ENCODE measurements at regions not wholly inside any gene's neighbourhood (a gene's known extent, or its start where the extent isn't known, plus 50 kb on each side); places are given as distances from the start of the nearest gene placed in this dataset.

DNA sequence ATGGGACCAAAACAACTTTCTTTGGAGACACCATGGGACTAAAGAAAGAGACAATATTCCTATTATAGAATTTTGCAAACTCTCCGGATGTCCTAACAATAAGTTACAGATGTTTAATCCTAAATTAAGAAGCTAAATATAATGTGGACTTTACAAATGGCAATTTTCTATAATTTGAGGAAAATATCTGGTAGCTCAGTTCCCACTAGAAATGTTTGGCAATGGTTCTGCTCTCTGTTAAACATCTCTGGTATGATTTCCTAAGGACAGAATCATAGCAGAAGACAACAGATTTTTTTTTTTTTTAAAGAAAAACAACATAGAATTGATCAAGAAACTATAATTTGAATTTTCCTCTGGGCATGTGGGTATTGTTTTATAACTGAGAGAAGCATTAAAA, 232.8 kb downstream of the ENC1 start:
- no peak overlapping the region for H3K4me3 Mint-ChIP-seq
- peaks cover 13% of the 10 kb centered on the region for H3K27me3 Mint-ChIP-seq (ENCODE audit: low read depth)
- H3K4me1 Mint-ChIP-seq (ENCODE audit: low read depth): no peaks in the 10 kb centered on the region
- H3K9me3 Mint-ChIP-seq: no peaks in the 10 kb centered on the region
- H3K27ac Mint-ChIP-seq: no peak overlapping the region
- H3K36me3 Mint-ChIP-seq (ENCODE audit: low read depth): no peaks in the 10 kb centered on the region

DNA sequence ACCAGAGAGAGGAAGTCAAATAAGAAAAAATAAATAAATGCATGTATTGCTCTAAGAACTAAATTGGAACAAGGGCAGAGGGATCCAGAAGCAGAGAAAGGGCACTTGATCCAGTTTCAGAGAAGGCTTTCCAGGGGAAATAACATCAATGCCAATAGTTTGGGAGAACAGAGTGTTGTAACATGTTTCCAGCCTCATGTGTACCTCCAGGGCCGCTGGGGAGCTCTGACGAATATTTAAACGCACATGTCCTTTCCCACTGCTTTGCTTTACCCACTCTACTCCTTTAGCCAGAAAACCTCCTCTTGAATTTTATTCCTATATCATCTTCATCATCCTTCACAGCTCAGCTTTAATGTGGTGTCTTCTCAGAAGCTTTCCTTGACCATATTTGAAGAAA, 233.7 kb downstream of the ENC1 start:
- Mint-ChIP-seq H3K36me3 (ENCODE audit: low read depth) (no peaks in the 10 kb centered on the region), H3K9me3 (no peaks in the 10 kb centered on the region), H3K4me3 (no peak overlapping the region), H3K4me1 (ENCODE audit: low read depth) (no peaks in the 10 kb centered on the region), H3K27me3 (ENCODE audit: low read depth) (peaks cover 13% of the 10 kb centered on the region), H3K27ac (no peak overlapping the region)

DNA sequence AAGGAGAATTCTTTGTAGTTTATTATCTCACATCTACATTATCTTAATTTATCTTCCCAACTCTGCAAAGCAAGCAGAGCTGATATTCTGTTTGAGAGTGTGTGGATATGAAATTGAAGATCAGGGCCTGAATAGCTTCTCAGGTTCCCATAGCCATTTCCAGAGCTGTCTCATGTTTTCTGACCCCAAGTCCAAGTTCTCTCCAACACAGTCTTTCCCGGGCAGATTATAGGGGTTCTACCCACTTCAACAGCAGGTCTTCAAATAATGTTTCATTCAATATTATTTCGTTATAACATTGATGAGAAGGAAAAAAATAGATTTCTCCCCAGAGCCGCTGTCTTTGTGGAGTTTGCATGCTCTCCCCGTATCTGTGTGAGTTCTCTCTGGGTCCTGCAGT, 234.9 kb downstream of the ENC1 start:
- Mint-ChIP-seq H3K36me3 (ENCODE audit: low read depth) (no peaks in the 10 kb centered on the region), H3K4me3 (no peak overlapping the region), H3K4me1 (ENCODE audit: low read depth) (no peaks in the 10 kb centered on the region), H3K27ac (no peak overlapping the region), H3K9me3 (no peaks in the 10 kb centered on the region), H3K27me3 (ENCODE audit: low read depth) (peaks cover 6% of the 10 kb centered on the region)

DNA sequence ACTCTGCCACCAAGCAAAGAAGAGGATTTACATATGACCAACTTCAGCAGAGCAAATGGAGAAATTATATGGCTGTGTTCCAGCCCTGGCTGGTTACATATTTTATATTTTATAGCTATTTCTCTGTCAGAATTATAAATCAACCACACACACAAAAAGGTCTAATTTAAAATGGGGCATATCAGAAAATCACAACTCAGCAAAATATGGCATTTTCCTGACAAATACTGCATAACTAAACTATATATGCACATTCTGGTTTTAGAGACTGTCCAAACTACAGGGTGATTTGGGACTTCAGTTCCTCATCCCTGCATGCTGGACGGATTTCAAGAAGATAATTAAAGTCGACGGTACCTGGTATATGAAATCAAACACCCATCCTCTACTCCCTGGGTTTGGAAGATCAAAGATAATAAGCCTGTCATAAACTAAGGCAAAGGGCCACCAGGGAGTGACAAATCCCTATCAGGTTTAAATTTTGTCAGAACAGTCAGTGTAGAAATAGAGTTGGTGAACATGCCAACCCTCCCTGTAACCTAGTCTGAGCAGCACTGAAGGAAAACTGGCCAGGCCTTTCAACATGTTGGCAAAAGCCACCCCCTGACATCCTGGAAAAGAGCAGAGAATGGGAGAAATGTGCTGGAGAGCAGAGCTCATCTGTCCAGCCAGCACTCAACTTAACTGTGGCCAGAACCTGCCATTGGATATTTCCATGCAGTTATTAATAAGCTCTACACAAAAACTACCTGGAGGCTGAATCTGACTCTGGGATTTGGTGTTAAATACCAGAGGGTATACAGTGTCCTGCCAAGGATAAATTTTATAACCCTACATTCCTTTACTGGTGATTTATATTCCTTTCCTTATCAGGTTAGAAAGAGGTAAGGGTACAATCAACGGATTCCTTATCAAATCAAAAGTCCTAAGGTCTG, 235.7 kb downstream of the ENC1 start:
- H3K9me3 Mint-ChIP-seq: no peaks in the 10 kb centered on the region
- no peak overlapping the region for H3K4me3 Mint-ChIP-seq
- H3K36me3 Mint-ChIP-seq (ENCODE audit: low read depth): no peaks in the 10 kb centered on the region
- no peaks in the 10 kb centered on the region for H3K4me1 Mint-ChIP-seq (ENCODE audit: low read depth)
- no peak overlapping the region for H3K27ac Mint-ChIP-seq
- H3K27me3 Mint-ChIP-seq (ENCODE audit: low read depth): peaks cover 6% of the 10 kb centered on the region

DNA sequence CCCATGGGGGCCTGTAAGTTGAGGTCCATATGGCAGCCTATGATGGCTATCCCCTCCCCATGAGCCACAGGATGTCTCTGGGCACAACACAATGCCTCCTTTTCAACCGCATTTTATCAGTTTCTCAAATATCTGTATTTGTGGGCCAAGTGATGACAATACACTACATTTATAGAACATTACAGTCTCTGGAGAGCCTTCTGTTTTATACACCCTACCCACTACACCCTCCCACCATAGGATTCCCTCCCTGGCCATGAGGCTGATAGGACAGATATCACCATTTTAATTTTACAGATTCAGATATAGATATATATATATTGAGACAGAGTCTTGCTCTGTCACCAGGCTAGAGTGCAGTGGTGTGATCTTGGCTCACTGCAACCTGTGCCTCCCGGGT, 236.8 kb downstream of the ENC1 start:
- Mint-ChIP-seq H3K27me3 (ENCODE audit: low read depth) (peaks cover 6% of the 10 kb centered on the region), H3K36me3 (ENCODE audit: low read depth) (no peaks in the 10 kb centered on the region), H3K4me1 (ENCODE audit: low read depth) (no peaks in the 10 kb centered on the region), H3K4me3 (no peak overlapping the region), H3K9me3 (peaks cover 3% of the 10 kb centered on the region), H3K27ac (no peak overlapping the region)

DNA sequence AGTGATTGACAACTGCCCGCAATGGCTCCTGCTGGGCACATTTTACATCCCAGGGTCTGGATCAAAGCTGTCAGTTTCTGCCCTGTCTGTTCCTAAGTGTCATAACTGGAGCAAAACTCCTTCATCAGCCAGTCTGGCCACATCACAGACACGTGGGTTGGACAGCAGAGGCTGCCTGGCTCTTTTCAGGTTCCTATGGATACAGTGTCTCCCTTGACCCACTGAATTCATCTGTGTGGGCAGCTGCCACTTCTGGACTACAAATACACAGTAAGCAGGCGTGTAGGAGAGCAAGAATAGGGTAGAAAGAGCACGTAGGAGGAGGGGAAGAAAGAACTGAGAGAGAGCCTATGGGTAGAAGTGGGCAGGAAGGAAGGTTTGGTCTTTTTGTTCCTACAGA, 238.0 kb downstream of the ENC1 start:
- Mint-ChIP-seq H3K36me3 (ENCODE audit: low read depth) (no peaks in the 10 kb centered on the region), H3K4me1 (ENCODE audit: low read depth) (no peaks in the 10 kb centered on the region), H3K9me3 (peaks cover 3% of the 10 kb centered on the region), H3K27ac (no peak overlapping the region), H3K4me3 (no peak overlapping the region), H3K27me3 (ENCODE audit: low read depth) (peaks cover 8% of the 10 kb centered on the region)

DNA sequence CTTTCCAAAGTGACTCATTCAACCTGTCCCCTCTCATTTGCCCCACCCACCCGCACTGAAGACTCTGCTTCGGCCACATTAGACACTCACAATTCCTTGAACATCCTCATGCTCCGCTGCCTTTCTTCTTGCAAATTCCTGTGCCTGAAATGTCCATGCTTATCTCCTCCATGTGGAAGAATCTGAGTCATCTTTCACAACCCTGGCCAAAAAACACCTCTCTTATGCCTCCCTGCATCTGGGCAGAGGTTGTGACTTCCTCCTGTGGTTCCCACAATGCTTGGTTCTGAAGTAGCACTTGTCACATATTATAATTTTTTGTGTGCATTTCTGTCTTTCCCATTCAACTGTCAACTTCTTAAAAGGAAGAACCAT, 238.6 kb downstream of the ENC1 start:
- Mint-ChIP-seq H3K27ac (no peak overlapping the region), H3K27me3 (ENCODE audit: low read depth) (peaks cover 10% of the 10 kb centered on the region), H3K4me3 (no peak overlapping the region), H3K4me1 (ENCODE audit: low read depth) (no peaks in the 10 kb centered on the region), H3K9me3 (peaks cover 3% of the 10 kb centered on the region), H3K36me3 (ENCODE audit: low read depth) (no peaks in the 10 kb centered on the region)

DNA sequence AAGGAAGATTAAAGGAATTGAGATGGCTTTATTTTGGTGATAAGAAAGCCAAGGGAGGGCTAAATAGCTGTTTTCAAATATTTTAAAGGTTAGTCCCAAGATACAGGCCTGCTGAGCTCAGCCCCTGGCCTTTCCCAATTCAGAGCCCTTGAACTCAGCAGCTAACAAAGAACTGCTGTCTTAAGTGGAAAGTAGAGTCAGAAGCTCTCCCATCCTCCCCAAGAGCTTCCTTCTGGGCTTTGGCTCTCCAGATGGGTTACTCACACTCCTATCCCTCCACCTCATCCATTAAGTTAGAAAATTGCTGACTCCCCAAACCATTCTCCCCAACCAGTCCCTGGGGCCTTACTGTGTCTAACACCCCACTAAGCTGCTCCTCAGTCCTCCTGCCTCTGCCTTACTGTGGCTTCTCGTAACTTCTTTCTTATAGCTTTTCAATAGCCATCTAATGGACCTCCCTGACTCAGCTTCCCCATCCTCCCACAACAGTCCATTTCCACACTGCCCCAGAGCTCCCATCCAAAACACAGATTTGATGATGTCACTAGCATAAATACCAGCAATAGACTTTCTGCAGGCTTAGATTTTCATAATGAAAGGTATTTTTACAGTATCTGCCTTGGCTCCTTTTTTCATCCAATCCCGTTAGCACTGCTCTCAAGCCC, 239.1 kb downstream of the ENC1 start:
- Mint-ChIP-seq H3K27me3 (ENCODE audit: low read depth) (peaks cover 10% of the 10 kb centered on the region), H3K36me3 (ENCODE audit: low read depth) (no peaks in the 10 kb centered on the region), H3K9me3 (peaks cover 3% of the 10 kb centered on the region), H3K4me1 (ENCODE audit: low read depth) (no peaks in the 10 kb centered on the region), H3K4me3 (no peak overlapping the region), H3K27ac (no peak overlapping the region)

DNA sequence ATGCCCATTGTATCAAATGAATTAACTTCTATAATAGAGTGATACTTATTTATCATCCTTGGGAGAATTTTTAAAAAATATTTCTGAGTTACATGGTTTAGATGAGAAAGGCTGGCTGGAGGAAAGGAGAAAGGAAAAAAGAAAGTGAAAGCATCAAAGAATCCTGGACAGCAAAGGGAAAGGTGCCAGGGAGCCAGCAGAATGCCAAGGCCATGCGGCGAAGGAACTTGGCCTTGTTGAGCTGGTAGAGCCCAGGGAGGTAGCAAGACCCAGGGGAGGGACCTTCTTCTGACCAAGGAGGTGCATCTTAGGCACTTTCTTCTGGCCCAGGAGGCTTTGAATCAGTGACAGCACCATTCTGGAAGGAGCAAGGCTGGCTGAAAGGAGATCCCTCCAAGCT, 240.5 kb downstream of the ENC1 start:
- H3K9me3 Mint-ChIP-seq: peaks cover 3% of the 10 kb centered on the region
- H3K36me3 Mint-ChIP-seq (ENCODE audit: low read depth): no peaks in the 10 kb centered on the region
- no peaks in the 10 kb centered on the region for H3K4me1 Mint-ChIP-seq (ENCODE audit: low read depth)
- peaks cover 3% of the 10 kb centered on the region for H3K27me3 Mint-ChIP-seq (ENCODE audit: low read depth)
- H3K27ac Mint-ChIP-seq: no peak overlapping the region
- no peak overlapping the region for H3K4me3 Mint-ChIP-seq

DNA sequence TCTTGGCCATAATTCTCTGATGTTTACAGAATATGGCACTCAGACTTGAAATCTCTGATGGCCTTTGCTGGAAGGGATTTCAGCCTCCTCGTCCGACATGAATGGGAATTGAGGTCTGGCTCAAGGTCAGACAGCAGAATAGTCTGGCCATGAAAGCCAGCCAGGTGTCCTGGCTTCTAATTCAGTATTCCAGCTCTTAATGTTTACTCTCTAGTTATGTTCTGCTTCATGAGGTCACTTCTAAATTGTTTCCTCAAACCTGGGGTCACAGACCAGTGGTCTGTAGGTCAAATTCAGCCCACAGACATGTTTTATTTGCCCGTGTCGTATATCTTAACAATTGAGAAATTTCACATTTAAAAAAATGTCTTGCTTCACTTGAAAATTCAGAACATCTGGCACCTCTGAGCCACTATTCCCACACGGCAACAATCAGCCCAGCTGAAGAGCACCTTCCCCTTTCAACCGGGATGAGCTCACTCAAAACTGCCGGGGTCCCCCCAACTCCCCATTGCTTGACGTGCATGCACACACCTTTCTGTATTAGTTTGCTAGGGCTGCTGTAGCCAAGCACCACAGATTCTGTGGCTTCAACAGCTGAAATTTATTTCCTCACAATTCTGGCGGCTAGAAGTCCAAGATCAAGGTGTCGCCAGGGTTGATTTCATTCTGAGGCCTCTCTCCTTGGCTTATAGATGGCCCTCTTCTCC, 243.5 kb downstream of the ENC1 start:
- Mint-ChIP-seq H3K9me3 (peaks cover 3% of the 10 kb centered on the region), H3K4me1 (ENCODE audit: low read depth) (no peaks in the 10 kb centered on the region), H3K36me3 (ENCODE audit: low read depth) (no peaks in the 10 kb centered on the region), H3K27me3 (ENCODE audit: low read depth) (peaks cover 3% of the 10 kb centered on the region), H3K27ac (no peak overlapping the region), H3K4me3 (no peak overlapping the region)

DNA sequence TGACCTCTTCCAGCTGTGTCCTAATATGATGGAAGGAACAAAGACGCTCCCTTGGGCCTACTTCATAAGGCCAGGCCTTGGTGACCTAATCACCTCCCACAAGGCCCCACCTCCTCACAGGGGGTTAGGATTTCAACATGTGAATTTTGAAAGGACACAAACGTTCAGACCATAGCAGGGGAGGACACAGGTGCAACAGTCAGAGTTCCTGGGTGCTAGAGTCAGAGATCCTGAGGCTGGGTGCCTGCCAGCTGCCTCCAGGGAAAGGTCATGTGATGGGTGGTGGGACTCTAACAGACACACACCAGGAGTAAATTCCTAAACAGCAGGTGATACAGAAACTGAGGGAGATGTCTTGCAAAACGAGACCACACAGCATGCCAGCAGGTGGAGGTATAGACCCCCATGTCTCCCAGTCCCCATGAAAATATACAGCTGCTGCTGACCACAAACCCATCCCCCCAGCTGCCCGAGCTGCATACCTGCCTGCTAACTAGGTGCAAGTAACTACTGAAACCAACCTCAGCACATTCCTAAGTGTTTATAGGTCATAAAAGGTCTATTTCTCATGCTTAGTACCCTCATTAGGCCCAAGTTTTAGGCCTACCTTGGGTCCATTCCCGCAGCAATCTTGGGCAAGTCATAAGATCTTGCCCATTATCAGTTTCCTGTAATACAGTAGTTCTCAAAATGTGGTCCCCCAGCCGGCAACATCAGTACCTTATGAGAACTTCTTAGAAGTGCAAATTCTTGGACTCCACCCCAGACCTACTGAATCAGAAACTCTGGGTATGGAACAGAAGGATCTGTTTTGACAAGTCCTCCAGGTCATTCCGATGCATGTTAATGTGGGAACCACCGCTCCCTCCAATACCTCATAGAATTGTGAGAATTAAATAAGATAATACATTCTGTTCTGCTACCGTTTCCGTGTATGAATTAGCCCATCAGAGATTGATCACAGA, 245.3 kb downstream of the ENC1 start:
- peaks cover 3% of the 10 kb centered on the region for H3K9me3 Mint-ChIP-seq
- H3K27me3 Mint-ChIP-seq (ENCODE audit: low read depth): peaks cover 4% of the 10 kb centered on the region
- no peaks in the 10 kb centered on the region for H3K36me3 Mint-ChIP-seq (ENCODE audit: low read depth)
- no peak overlapping the region for H3K4me3 Mint-ChIP-seq
- no peaks in the 10 kb centered on the region for H3K4me1 Mint-ChIP-seq (ENCODE audit: low read depth)
- no peak overlapping the region for H3K27ac Mint-ChIP-seq

DNA sequence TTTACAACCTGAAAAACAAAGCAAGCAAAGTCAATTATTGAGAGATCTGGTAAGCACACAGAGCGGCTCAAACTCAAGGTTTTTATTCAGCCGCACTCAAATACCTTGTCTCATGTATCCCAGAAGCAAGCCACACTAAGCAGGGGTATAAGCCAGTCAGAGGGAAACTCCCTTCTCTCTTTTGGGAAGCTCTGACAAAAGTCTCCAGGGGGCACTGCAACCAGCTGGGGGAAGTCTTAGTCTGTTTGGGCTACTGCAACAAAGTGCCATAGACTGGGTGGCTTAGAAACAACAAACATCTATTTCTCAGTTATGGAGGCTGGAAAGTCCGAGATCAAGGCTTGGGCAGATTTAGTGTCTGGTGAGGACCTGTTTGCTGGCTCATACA, 246.0 kb downstream of the ENC1 start:
- Mint-ChIP-seq H3K27ac (no peak overlapping the region), H3K27me3 (ENCODE audit: low read depth) (peaks cover 7% of the 10 kb centered on the region), H3K36me3 (ENCODE audit: low read depth) (no peaks in the 10 kb centered on the region), H3K9me3 (peaks cover 3% of the 10 kb centered on the region), H3K4me3 (no peak overlapping the region), H3K4me1 (ENCODE audit: low read depth) (no peaks in the 10 kb centered on the region)

DNA sequence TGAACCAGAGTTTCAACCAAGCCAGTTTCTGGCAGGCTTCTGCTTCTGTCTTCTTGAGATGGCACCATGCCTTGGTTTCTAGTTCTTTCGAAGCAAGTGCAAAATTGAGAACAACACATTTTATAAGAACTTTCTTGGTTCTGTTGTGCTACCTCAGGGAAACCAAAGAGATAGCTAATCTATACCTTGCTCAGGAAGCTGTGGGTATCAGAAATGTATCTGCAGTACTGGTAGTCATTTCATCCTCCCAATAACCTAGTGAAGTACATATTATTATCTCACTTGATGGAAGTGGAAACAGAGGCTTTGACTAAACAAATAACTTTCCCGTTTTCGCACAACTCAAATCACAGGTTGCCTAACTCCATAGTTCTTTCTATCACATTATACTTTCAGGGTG, 246.6 kb downstream of the ENC1 start:
- Mint-ChIP-seq H3K4me3 (no peak overlapping the region), H3K4me1 (ENCODE audit: low read depth) (no peaks in the 10 kb centered on the region), H3K27me3 (ENCODE audit: low read depth) (peaks cover 7% of the 10 kb centered on the region), H3K9me3 (no peaks in the 10 kb centered on the region), H3K27ac (no peak overlapping the region), H3K36me3 (ENCODE audit: low read depth) (no peaks in the 10 kb centered on the region)

DNA sequence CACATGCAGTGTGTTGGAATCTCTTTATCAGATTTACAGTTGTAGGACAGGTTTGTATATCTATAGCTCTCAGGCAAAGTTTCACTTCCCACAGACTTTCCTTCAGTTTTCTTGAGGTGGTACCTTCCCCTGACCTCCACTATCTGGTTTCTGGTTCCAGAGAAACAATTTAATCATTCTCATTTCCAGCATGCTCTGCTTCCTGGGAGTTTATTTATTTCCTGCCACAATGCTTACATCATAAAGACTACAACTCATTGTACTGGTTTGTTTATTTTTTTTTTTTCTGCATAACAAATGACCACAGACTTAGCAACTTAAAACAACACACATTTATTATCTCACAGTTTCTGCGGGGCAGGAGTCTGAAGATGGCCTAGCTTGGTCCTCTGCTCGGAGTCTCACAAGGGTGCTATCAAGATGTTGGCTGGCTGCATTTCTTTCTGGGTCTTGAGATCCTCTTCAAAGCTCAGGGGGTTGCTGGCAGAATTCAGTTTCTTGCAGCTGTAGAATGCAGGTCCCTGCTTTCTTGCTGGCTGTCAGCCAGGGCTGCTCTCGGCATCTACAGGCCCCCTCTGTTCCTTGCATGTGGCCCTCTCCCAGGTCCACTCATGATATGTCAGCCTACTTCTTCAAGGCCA, 247.7 kb downstream of the ENC1 start:
- no peak overlapping the region for H3K4me3 Mint-ChIP-seq
- H3K4me1 Mint-ChIP-seq (ENCODE audit: low read depth): no peaks in the 10 kb centered on the region
- H3K36me3 Mint-ChIP-seq (ENCODE audit: low read depth): no peaks in the 10 kb centered on the region
- H3K27ac Mint-ChIP-seq: no peak overlapping the region
- no peaks in the 10 kb centered on the region for H3K9me3 Mint-ChIP-seq
- peaks cover 7% of the 10 kb centered on the region for H3K27me3 Mint-ChIP-seq (ENCODE audit: low read depth)
